Lower leg skin (tissue), 4 donors: ENCODE measurements at regions not wholly inside any gene's neighbourhood (a gene's known extent, or its start where the extent isn't known, plus 50 kb on each side); places are given as distances from the start of the nearest gene placed in this dataset.

Experiments used
- DNase-seq, 2 donors: peaks; one replicate each; pipeline ENCODE4 v3.0.0-alpha.2; 2019; ENCODE audit warnings: low spot score in 2 of 2
- H3K4me3 ChIP-seq: fragments of 200-600 bp; sonication (generic); 2 replicates; pipeline ENCODE4 v1.5.1; 2017; ENCODE audit warnings: mild to moderate bottlenecking, low read depth; ENCODE audit not compliant: poor library complexity, severe bottlenecking
- POLR2A ChIP-seq, 2 donors: fragments of 450-650 bp; IDR thresholded peaks; one replicate each; pipeline ENCODE4 v1.6.1; 2016 to 2017; ENCODE audit warnings: antibody characterized with exemption in 2 of 2, mild to moderate bottlenecking in 1 of 2, moderate library complexity in 1 of 2
- WGBS, 2 donors: methylation state at CpG; one replicate each; pipeline ENCODE4 v1.1.5; 2018; 5-methylcytosine and 5-hydroxymethylcytosine counted together
- intact Hi-C: fragments of 100-400 bp; cut with DNase I; formaldehyde crosslinking; loops from one replicate; pipeline ENCODE4 v1.15.0; 2023; ENCODE audit warnings: low total_unique reads
- TF ChIP-seq, protein P1 (sequence below), 3 donors: fragments of 450-650 bp; IDR thresholded peaks; one replicate each; pipeline ENCODE4 v1.5.1; 2016; ENCODE audit warnings: antibody characterized with exemption in 3 of 3, mild to moderate bottlenecking in 3 of 3, moderate library complexity in 2 of 3

GRCh38 chr2:137837830-137838229, 126.4 kb upstream of the HNMT start:
- H3K4me3 ChIP-seq = no peak overlapping the region
- no peak for TF ChIP-seq POLR2A (IDR thresholded peaks at IDR 0.05)
- TF ChIP-seq, protein P1, sequence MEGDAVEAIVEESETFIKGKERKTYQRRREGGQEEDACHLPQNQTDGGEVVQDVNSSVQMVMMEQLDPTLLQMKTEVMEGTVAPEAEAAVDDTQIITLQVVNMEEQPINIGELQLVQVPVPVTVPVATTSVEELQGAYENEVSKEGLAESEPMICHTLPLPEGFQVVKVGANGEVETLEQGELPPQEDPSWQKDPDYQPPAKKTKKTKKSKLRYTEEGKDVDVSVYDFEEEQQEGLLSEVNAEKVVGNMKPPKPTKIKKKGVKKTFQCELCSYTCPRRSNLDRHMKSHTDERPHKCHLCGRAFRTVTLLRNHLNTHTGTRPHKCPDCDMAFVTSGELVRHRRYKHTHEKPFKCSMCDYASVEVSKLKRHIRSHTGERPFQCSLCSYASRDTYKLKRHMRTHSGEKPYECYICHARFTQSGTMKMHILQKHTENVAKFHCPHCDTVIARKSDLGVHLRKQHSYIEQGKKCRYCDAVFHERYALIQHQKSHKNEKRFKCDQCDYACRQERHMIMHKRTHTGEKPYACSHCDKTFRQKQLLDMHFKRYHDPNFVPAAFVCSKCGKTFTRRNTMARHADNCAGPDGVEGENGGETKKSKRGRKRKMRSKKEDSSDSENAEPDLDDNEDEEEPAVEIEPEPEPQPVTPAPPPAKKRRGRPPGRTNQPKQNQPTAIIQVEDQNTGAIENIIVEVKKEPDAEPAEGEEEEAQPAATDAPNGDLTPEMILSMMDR (IDR thresholded peaks at IDR 0.05) = no peak
- no peak for DNase-seq
- intact Hi-C loops = loop anchor here (5.0 kb wide), 1 partner anchor 1416 kb away; no protein-coding TSS in a partner anchor
- 51 to 53% methylated on average over 4 of the region's 4 CpGs for WGBS, 2 donors

DNA sequence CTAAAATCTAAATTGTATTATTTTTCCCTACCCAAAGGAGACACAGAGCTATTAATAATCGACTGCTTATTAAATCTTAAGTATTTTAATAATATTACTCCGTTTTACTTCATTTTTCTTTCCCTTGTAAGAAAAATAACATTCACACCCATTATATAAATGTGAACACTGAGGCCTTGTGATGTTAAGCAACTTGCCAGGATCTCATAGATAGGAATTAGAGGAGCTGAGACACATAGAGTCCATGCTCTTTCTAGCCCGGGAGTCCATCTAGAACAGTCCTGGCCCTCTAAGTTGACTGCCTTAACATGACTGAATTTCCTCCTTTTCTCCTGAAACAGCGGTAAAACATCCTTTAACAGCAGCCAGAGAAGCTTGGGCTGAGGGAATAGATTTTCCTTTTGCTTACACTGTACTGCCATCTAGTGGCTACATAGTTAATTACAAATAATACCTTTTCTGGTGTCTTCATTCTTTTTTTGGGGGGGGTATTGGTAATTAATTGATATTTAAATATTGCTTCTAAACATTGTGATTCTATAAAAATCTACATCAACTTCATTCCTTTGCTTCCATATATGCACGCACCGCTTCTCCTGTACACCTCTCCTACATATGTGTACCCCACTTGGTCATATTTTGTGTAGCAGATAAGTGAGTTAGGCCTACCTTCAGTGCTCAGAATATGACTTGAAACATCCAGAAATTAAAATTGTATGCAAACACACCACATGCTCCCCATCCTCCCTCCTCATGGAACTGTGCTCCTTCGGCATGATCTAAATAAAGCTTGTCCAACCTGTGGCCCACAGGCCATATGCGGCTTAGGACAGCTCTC, 125.8 kb upstream of the HNMT start:
- TF ChIP-seq POLR2A (IDR thresholded peaks at IDR 0.05) = no peak
- TF ChIP-seq, protein P1 (IDR thresholded peaks at IDR 0.05) = no peak
- H3K4me3 ChIP-seq = no peak overlapping the region
- intact Hi-C loops = loop anchor here (5.0 kb wide), 1 partner anchor 1416 kb away; no protein-coding TSS in a partner anchor
- no peak for DNase-seq
- WGBS, 2 donors = 41 to 47% methylated on average over 8 of the region's 8 CpGs

DNA sequence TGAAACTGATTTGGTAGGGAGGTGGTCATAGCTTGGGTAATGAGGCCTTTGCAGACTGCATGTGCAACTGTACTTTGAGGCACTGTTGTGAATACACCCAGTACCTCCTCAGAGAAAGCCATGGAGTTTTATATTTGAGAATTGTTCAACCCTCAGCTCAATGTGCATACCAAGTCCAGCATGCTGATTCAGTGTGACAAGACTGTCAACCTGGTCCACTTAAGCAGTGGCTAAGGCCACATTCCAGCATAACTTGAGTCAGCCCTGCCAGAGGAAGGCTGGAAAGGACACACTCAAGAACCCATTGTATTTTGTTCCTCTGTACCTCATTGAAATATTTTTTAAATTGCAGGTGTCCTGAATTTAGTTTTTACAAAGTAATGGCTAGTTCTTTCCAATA, 121.8 kb upstream of the HNMT start:
- DNase-seq = no peak

DNA sequence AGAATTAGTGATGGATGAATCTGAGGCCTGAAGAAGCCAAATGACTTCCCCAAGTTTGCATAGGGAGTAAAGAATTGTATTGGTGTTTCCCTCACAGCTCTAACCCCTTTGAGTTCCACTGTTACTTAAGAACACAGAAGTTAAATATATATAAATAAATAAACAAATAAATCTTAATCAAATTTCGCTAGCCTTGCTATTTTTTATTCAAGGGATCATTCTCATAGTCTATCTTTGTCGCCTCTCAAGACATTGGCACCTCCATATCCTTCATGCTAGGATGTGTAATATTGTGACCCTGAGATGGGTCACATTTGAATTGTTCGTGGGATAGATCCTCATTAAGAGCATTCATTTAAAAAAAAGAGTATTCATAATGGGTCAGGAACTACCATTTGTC, 121.3 kb upstream of the HNMT start:
- H3K4me3 ChIP-seq = no peak overlapping the region
- WGBS, 2 donors = 79 to 87% methylated on average over 3 of the region's 3 CpGs
- intact Hi-C loops = no loop called here
- TF ChIP-seq POLR2A (IDR thresholded peaks at IDR 0.05) = no peak
- TF ChIP-seq, protein P1 (IDR thresholded peaks at IDR 0.05) = no peak
- DNase-seq = no peak

More for the DNA sequence above, 121.8 kb upstream of the HNMT start:
- no peak for TF ChIP-seq POLR2A (IDR thresholded peaks at IDR 0.05)
- TF ChIP-seq, protein P1 (IDR thresholded peaks at IDR 0.05) = no peak
- no peak overlapping the region for H3K4me3 ChIP-seq
- intact Hi-C loops = no loop called here

- H3K4me3 ChIP-seq = no peak overlapping the region
- DNase-seq = no peak
- intact Hi-C loops = no loop called here
- no peak for TF ChIP-seq POLR2A (IDR thresholded peaks at IDR 0.05)
- TF ChIP-seq, protein P1 (IDR thresholded peaks at IDR 0.05) = no peak
Observed at GRCh38 chr2:137845422-137845821, 118.9 kb upstream of the HNMT start.

DNA sequence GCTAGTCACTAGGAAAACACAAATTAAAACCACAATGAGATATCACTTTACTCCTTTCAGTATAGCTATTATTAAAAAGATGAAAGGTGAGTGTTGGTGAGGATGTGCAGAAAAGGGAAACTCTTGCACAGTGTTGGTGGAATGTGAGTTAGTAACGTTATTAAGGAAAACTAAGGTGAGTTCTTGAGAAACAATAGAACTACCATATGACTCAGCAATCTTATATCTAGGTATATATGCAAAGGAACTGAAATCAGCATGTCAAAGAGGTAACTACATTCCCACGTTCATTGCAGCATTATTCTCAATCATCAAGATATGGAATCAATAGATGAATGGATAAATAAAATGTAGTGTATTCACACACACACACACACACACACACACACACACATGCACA, 117.3 kb upstream of the HNMT start:
- TF ChIP-seq, protein P1 (IDR thresholded peaks at IDR 0.05) = no peak
- no peak for TF ChIP-seq POLR2A (IDR thresholded peaks at IDR 0.05)
- WGBS, 2 donors = 38 to 48% methylated on average over 2 of the region's 2 CpGs
- no peak for DNase-seq
- no peak overlapping the region for H3K4me3 ChIP-seq
- intact Hi-C loops = no loop called here
